Neural cell (in vitro differentiated cells): ENCODE measurements at regions not wholly inside any gene's neighbourhood (a gene's known extent, or its start where the extent isn't known, plus 50 kb on each side); places are given as distances from the start of the nearest gene placed in this dataset.

ENCODE experiments used
- CTCF ChIP-seq: fragments of 450-650 bp; IDR thresholded peaks from 2 replicates; pipeline ENCODE4 v1.5.1; 2014; ENCODE audit warnings: antibody characterized with exemption, mild to moderate bottlenecking, moderate library complexity; ENCODE audit not compliant: poor library complexity, severe bottlenecking
- EP300 ChIP-seq: fragments of 450-650 bp; conservative IDR thresholded peaks from 2 replicates; pipeline ENCODE4 v1.6.1; 2014; ENCODE audit warnings: antibody characterized with exemption, mild to moderate bottlenecking, moderate library complexity; ENCODE audit not compliant: poor library complexity, severe bottlenecking
- EZH2 ChIP-seq: fragments of 200-600, 300-800 bp; shearing (Covaris generic), sonication (generic); IDR thresholded peaks from 2 replicates; pipeline ENCODE4 v1.6.1; 2014; ENCODE audit warnings: antibody characterized with exemption, low read length, borderline replicate concordance, mild to moderate bottlenecking; ENCODE audit not compliant: insufficient read depth, poor library complexity, severe bottlenecking
- MXI1 ChIP-seq: fragments of 450-650 bp; conservative IDR thresholded peaks from 2 replicates; pipeline ENCODE4 v1.6.1; 2014; ENCODE audit warnings: antibody characterized with exemption, mild to moderate bottlenecking; ENCODE audit not compliant: poor library complexity, severe bottlenecking
- POLR2AphosphoS5 ChIP-seq: IDR thresholded peaks from 2 replicates; pipeline ENCODE4 v1.6.1; 2012
- RAD21 ChIP-seq: fragments of 450-650 bp; conservative IDR thresholded peaks from 2 replicates; pipeline ENCODE4 v1.6.1; 2014; ENCODE audit warnings: antibody characterized with exemption, mild to moderate bottlenecking, moderate library complexity
- SMC3 ChIP-seq: fragments of 450-650 bp; conservative IDR thresholded peaks from 2 replicates; pipeline ENCODE4 v1.6.1; 2014; ENCODE audit warnings: antibody characterized with exemption, mild to moderate bottlenecking, moderate library complexity; ENCODE audit not compliant: poor library complexity
- TAF1 ChIP-seq: IDR thresholded peaks from 2 replicates; pipeline ENCODE4 v1.6.1; 2012; ENCODE audit warnings: low read depth
- TF ChIP-seq, protein P1 (sequence below): IDR thresholded peaks from 2 replicates; pipeline ENCODE4 v1.6.1; 2012; ENCODE audit warnings: borderline replicate concordance

DNA sequence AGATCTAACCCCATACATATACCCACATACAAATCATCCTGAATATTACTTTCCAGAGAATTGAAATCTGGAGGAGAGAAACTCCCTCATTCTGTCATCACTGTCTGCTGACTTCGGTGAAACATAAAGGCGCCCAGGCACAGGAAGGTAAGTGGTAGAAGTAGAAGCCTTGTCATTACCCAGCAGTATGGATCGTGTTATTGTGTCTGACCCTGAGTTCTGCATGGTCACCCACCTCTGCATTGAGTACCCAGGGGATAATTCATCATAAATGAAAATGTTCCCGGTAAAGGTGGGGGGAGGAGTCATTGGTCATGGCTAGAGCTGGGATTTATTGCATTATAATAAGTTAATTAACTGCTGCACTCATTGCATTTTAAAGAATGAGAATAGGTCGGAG, 342.6 kb upstream of the PKN2 start:
- TF ChIP-seq CTCF (no peak), POLR2AphosphoS5 (no peak), SMC3 (no peak), EZH2 (no peak), TAF1 (no peak), MXI1 (no peak), EP300 (no peak), RAD21 (no peak)
- TF ChIP-seq, protein P1, sequence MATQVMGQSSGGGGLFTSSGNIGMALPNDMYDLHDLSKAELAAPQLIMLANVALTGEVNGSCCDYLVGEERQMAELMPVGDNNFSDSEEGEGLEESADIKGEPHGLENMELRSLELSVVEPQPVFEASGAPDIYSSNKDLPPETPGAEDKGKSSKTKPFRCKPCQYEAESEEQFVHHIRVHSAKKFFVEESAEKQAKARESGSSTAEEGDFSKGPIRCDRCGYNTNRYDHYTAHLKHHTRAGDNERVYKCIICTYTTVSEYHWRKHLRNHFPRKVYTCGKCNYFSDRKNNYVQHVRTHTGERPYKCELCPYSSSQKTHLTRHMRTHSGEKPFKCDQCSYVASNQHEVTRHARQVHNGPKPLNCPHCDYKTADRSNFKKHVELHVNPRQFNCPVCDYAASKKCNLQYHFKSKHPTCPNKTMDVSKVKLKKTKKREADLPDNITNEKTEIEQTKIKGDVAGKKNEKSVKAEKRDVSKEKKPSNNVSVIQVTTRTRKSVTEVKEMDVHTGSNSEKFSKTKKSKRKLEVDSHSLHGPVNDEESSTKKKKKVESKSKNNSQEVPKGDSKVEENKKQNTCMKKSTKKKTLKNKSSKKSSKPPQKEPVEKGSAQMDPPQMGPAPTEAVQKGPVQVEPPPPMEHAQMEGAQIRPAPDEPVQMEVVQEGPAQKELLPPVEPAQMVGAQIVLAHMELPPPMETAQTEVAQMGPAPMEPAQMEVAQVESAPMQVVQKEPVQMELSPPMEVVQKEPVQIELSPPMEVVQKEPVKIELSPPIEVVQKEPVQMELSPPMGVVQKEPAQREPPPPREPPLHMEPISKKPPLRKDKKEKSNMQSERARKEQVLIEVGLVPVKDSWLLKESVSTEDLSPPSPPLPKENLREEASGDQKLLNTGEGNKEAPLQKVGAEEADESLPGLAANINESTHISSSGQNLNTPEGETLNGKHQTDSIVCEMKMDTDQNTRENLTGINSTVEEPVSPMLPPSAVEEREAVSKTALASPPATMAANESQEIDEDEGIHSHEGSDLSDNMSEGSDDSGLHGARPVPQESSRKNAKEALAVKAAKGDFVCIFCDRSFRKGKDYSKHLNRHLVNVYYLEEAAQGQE = no peak
